ENCODE measurements at regions not wholly inside any gene's neighbourhood (a gene's known extent, or its start where the extent isn't known, plus 50 kb on each side); places are given as distances from the start of the nearest gene placed in this dataset.

DNA sequence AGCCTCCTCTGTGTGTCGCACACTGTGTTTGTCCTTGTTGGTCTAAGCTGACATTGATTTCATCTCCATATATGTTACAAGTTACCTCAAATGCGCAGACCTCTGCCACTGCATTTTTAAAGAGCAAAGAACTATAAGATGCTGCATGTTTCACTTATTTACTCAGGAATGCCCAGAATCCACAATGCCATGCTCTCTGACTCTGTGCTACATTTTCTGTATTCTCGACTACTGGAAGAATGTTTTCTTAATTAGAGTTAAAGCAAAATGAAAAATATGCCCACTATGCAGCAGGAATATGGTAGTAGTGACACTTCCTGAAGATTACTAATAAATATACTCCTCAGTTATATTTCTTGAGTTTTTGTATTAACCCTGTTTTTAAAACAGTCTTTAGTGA is 296.4 kb downstream of the HACE1 start:
- Histone ChIP-seq H3K36me3 (ENCODE audit: control insufficient read depth, insufficient read depth, low read length) (no peaks in the 10 kb centered on the region), H3K4me1 (ENCODE audit: control insufficient read depth, insufficient read depth, low read length) (no peaks in the 10 kb centered on the region), H3K9me3 (ENCODE audit: control insufficient read depth, insufficient read depth, low read depth, low read length) (no peaks in the 10 kb centered on the region), H3K27ac (ENCODE audit: low read length) (no peak overlapping the region), H3K27me3 (ENCODE audit: control insufficient read depth, insufficient read depth, low read length) (no peaks in the 10 kb centered on the region), H3K4me3 (ENCODE audit: low read depth in 2 of 2, low read length in 2 of 2) (no peak overlapping the region)
- DNase-seq (ENCODE audit: low read depth, low spot score) (no peak), ATAC-seq (no peak)
- ChIA-PET POLR2A (no interaction called here), CTCF (no interaction called here)
- no TSS peak for BruUV-seq (replicated peaks)
- in situ Hi-C loops (cut with HindIII; ENCODE audit: low pct_unique_long_range_greater_than_20kb, low sequenced_read_pairs) = no loop called here
- TF ChIP-seq POLR2AphosphoS5 (IDR thresholded peaks at IDR 0.05; ENCODE audit: low read depth, low read length) (no peak), TCF7L2 (IDR thresholded peaks at IDR 0.05; ENCODE audit: low read depth, low read length) (no peak)
- TF ChIP-seq, protein P1, sequence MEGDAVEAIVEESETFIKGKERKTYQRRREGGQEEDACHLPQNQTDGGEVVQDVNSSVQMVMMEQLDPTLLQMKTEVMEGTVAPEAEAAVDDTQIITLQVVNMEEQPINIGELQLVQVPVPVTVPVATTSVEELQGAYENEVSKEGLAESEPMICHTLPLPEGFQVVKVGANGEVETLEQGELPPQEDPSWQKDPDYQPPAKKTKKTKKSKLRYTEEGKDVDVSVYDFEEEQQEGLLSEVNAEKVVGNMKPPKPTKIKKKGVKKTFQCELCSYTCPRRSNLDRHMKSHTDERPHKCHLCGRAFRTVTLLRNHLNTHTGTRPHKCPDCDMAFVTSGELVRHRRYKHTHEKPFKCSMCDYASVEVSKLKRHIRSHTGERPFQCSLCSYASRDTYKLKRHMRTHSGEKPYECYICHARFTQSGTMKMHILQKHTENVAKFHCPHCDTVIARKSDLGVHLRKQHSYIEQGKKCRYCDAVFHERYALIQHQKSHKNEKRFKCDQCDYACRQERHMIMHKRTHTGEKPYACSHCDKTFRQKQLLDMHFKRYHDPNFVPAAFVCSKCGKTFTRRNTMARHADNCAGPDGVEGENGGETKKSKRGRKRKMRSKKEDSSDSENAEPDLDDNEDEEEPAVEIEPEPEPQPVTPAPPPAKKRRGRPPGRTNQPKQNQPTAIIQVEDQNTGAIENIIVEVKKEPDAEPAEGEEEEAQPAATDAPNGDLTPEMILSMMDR (IDR thresholded peaks at IDR 0.05) = no peak
- TF ChIP-seq, protein P2, sequence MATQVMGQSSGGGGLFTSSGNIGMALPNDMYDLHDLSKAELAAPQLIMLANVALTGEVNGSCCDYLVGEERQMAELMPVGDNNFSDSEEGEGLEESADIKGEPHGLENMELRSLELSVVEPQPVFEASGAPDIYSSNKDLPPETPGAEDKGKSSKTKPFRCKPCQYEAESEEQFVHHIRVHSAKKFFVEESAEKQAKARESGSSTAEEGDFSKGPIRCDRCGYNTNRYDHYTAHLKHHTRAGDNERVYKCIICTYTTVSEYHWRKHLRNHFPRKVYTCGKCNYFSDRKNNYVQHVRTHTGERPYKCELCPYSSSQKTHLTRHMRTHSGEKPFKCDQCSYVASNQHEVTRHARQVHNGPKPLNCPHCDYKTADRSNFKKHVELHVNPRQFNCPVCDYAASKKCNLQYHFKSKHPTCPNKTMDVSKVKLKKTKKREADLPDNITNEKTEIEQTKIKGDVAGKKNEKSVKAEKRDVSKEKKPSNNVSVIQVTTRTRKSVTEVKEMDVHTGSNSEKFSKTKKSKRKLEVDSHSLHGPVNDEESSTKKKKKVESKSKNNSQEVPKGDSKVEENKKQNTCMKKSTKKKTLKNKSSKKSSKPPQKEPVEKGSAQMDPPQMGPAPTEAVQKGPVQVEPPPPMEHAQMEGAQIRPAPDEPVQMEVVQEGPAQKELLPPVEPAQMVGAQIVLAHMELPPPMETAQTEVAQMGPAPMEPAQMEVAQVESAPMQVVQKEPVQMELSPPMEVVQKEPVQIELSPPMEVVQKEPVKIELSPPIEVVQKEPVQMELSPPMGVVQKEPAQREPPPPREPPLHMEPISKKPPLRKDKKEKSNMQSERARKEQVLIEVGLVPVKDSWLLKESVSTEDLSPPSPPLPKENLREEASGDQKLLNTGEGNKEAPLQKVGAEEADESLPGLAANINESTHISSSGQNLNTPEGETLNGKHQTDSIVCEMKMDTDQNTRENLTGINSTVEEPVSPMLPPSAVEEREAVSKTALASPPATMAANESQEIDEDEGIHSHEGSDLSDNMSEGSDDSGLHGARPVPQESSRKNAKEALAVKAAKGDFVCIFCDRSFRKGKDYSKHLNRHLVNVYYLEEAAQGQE (IDR thresholded peaks at IDR 0.05; ENCODE audit: insufficient read depth in 1 of 2, low read depth in 2 of 2, low read length in 1 of 2) = no peak
- intact Hi-C loops (cut with micrococcal nuclease; ENCODE audit: unreplicated experiment) = no loop called here

DNA sequence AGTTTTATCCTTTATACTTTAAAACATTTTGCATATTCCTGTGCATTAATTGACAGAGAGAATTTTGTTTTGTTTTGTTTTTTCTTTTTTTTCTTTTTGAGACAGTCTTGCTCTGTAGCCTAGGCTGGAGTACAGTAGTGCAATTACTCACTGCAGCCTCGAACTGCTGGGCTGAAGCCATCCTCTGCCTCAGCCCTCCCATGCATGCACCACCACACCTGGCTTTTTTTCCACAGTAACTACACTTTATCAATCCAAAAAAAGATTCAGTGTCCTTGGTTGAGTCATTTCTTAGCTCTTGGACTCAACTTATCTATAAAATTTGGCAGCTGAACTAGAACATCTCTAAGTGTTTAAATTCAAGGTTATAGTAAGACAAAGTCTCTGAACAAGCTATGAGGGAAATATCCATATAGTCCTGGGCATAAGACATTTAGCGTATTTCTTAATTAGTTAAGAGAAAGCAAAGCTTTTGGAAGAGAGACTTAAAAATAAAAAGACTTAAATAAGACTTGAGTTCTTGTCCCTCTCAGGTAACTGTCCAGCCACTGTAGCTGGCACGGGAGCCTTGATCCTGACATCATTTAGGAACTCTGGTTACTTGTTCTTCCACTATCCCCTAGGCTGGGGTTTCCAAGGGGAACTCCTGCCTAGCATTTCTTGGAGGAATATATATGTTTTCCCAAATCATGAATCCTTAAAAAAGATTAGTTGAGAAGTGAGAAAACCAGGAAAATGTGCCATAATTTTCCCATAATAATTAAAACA is 300.1 kb downstream of the HACE1 start:
- no peak for ATAC-seq
- POLR2A ChIA-PET = no interaction called here

More for the DNA sequence above, 300.1 kb downstream of the HACE1 start:
- no TSS peak for BruUV-seq (replicated peaks)
- CTCF ChIA-PET = no interaction called here
- no peak overlapping the region for H3K27ac ChIP-seq (ENCODE audit: low read length)
- intact Hi-C loops (cut with micrococcal nuclease; ENCODE audit: unreplicated experiment) = no loop called here
- H3K27me3 ChIP-seq (ENCODE audit: control insufficient read depth, insufficient read depth, low read length) = no peaks in the 10 kb centered on the region
- no peaks in the 10 kb centered on the region for H3K9me3 ChIP-seq (ENCODE audit: control insufficient read depth, insufficient read depth, low read depth, low read length)
- no peak for DNase-seq (ENCODE audit: low read depth, low spot score)
- no peaks in the 10 kb centered on the region for H3K4me1 ChIP-seq (ENCODE audit: control insufficient read depth, insufficient read depth, low read length)
- TF ChIP-seq SIN3A (IDR thresholded peaks at IDR 0.05; ENCODE audit: borderline replicate concordance, insufficient read depth, low read depth, low read length) (no peak), POLR2AphosphoS5 (IDR thresholded peaks at IDR 0.05; ENCODE audit: low read depth, low read length) (no peak), TCF7L2 (IDR thresholded peaks at IDR 0.05; ENCODE audit: low read depth, low read length) (no peak)
- TF ChIP-seq, protein P2 (IDR thresholded peaks at IDR 0.05; ENCODE audit: insufficient read depth in 1 of 2, low read depth in 2 of 2, low read length in 1 of 2) = no peak
- TF ChIP-seq, protein P1 (IDR thresholded peaks at IDR 0.05) = no peak
- in situ Hi-C loops (cut with HindIII; ENCODE audit: low pct_unique_long_range_greater_than_20kb, low sequenced_read_pairs) = no loop called here
- no peak overlapping the region for H3K4me3 ChIP-seq (ENCODE audit: low read depth in 2 of 2, low read length in 2 of 2)
- H3K36me3 ChIP-seq (ENCODE audit: control insufficient read depth, insufficient read depth, low read length) = no peaks in the 10 kb centered on the region

Measured in Panc1 (cell line).